K562 (cell line): ENCODE measurements at regions not wholly inside any gene's neighbourhood (a gene's known extent, or its start where the extent isn't known, plus 50 kb on each side); places are given as distances from the start of the nearest gene placed in this dataset.

Experiments used
- ATAC-seq: fragments of 200-7000 bp; cut with Tn5 transposase; 3 replicates; pipeline ENCODE4 v1.9.1; 2020; ENCODE audit warnings: moderate library complexity
- BruUV-seq: library from RNA; stranded (reverse); fragments of 400-500 nt; replicated peaks from 2 replicates; lab custom pipeline; 2021; lab: Mats Ljungman, UMichigan
- CTCF ChIA-PET: fragments of 300-600 bp; formaldehyde crosslinking; extraction: SDS; loops from one replicate; lab custom pipeline; 2021; ENCODE audit warnings: low intra/inter-chr PET ratio; lab: Yijun Ruan, JAX
- POLR2A ChIA-PET: fragments of 300-600, 350-650 bp; sonication (Branson Sonifier 250); formaldehyde crosslinking; extraction: SDS; loops from one replicate; lab custom pipeline; 2021; ENCODE audit warnings: antibody characterized with exemption, inconsistent platforms; lab: Yijun Ruan, JAX
- DNase-seq, 4 experiments: peaks; one replicate each; pipeline versions ENCODE4 v3.0.0 to v3.0.0-alpha.2; 2011 to 2018; ENCODE audit warnings: low spot score in 3 of 4, mixed read lengths in 3 of 4; ENCODE audit errors: extremely low read depth in 1 of 4
- FAIRE-seq: peaks from 2 replicates; lab custom pipeline; 2011; peaks lifted over from hg19 to GRCh38; lab: Jason Lieb, UNC
- H2AFZ ChIP-seq: 2 replicates; pipeline ENCODE4 v1.6.0; 2011; ENCODE audit warnings: low read depth, low read length, control low read depth, inconsistent platforms
- H3K27ac ChIP-seq: fragments of 200-600 bp; 3 replicates; pipeline ENCODE4 v1.8.0; 2011; ENCODE audit warnings: low read depth, mild to moderate bottlenecking, control low read depth, inconsistent platforms, low read length, moderate library complexity, mixed read lengths; ENCODE audit errors: extremely low read depth
- H3K27me3 ChIP-seq, 2 experiments: fragments of 300-600 bp in 1 of 2; 2 replicates in 1 of 2; 3 replicates in 1 of 2; pipeline versions ENCODE4 v1.6.0 to v1.8.0; 2011; ENCODE audit warnings: inconsistent platforms in 2 of 2, low read length in 2 of 2, mild to moderate bottlenecking in 1 of 2, mixed read lengths in 1 of 2, moderate library complexity in 1 of 2; ENCODE audit not compliant: control insufficient read depth in 2 of 2, insufficient read depth in 2 of 2
- H3K36me3 ChIP-seq: fragments of 300-600 bp; 3 replicates; pipeline ENCODE4 v1.8.0; 2011; ENCODE audit warnings: mild to moderate bottlenecking, low read length, inconsistent platforms; ENCODE audit not compliant: control insufficient read depth, insufficient read depth
- H3K4me1 ChIP-seq, 2 experiments: fragments of 200-600 bp in 1 of 2; replicated peaks in 1 of 2; 2 replicates in 1 of 2; 3 replicates in 1 of 2; pipeline versions ENCODE4 v1.5.1 to v1.8.0; 2011; ENCODE audit warnings: inconsistent platforms in 2 of 2, low read length in 2 of 2, mild to moderate bottlenecking in 1 of 2, mixed read lengths in 1 of 2, moderate library complexity in 1 of 2; ENCODE audit not compliant: control insufficient read depth in 2 of 2, insufficient read depth in 2 of 2
- H3K4me2 ChIP-seq: 2 replicates; pipeline ENCODE4 v1.6.1; 2011; ENCODE audit warnings: low read length, control low read depth, inconsistent platforms, mixed read lengths; ENCODE audit not compliant: insufficient read depth
- H3K4me3 ChIP-seq: fragments of 200-600 bp; sonication (generic), shearing (Covaris generic); 2 replicates; pipeline ENCODE4 v1.5.1; 2016; ENCODE audit warnings: control low read depth, inconsistent platforms
- H3K79me2 ChIP-seq: fragments of 200-600 bp; 3 replicates; pipeline ENCODE4 v1.8.0; 2011; ENCODE audit warnings: low read length, inconsistent platforms; ENCODE audit not compliant: control insufficient read depth, insufficient read depth
- H3K9ac ChIP-seq, 2 experiments: 2 replicates each; pipeline versions ENCODE4 v1.6.0 to v1.6.1; 2011; ENCODE audit warnings: low read depth in 2 of 2, low read length in 2 of 2, control low read depth in 1 of 2, inconsistent platforms in 1 of 2, mild to moderate bottlenecking in 1 of 2, mixed read lengths in 1 of 2; ENCODE audit not compliant: insufficient read depth in 1 of 2
- H3K9me1 ChIP-seq: one replicate; pipeline ENCODE4 v1.6.0; 2011; ENCODE audit warnings: inconsistent platforms, mild to moderate bottlenecking, low read length, moderate library complexity; ENCODE audit not compliant: control insufficient read depth, insufficient read depth
- H3K9me3 ChIP-seq: replicated peaks from 2 replicates; pipeline ENCODE4 v1.5.1; 2011; ENCODE audit warnings: low read depth, low read length, inconsistent platforms; ENCODE audit not compliant: control insufficient read depth, insufficient read depth
- H4K20me1 ChIP-seq: replicated peaks from 2 replicates; pipeline ENCODE4 v1.6.1; 2011; ENCODE audit warnings: low read length, inconsistent platforms, mixed read lengths; ENCODE audit not compliant: control insufficient read depth, insufficient read depth
- BMI1 ChIP-seq: fragments of 150-350 bp; IDR thresholded peaks from 2 replicates; pipeline ENCODE4 v1.6.1; 2014; ENCODE audit warnings: low read length
- EZH2 ChIP-seq: IDR thresholded peaks from 2 replicates; pipeline ENCODE4 v1.6.1; 2012; ENCODE audit warnings: low read depth, mild to moderate bottlenecking, inconsistent platforms, low read length, borderline replicate concordance
- HMBOX1 ChIP-seq: sonication (generic); IDR thresholded peaks from 2 replicates; pipeline ENCODE4 v1.6.1; 2016
- LEF1 ChIP-seq: fragments of 450-650 bp; IDR thresholded peaks from 2 replicates; pipeline ENCODE4 v1.6.1; 2016; ENCODE audit warnings: mild to moderate bottlenecking
- PCBP1 ChIP-seq: fragments of 200-400 bp; formaldehyde crosslinking; IDR thresholded peaks from 2 replicates; pipeline ENCODE4 v1.6.1; 2018; ENCODE audit warnings: mild to moderate bottlenecking, low read depth, low read length; ENCODE audit not compliant: poor library complexity, severe bottlenecking
- STAT5B ChIP-seq: fragments of 250-450 bp; sonication (Bioruptor Pico); IDR thresholded peaks from 2 replicates; pipeline ENCODE4 v1.8.0; 2021; ENCODE audit warnings: mild to moderate bottlenecking, inconsistent platforms
- UBTF ChIP-seq, 2 experiments: IDR thresholded peaks; 2 replicates each; pipeline ENCODE4 v1.6.1; 2012; ENCODE audit warnings: improper control_type of control experiment in 2 of 2, low read depth in 2 of 2, low read length in 2 of 2, borderline replicate concordance in 1 of 2
- ZKSCAN1 ChIP-seq: fragments of 150-350 bp; IDR thresholded peaks from 2 replicates; pipeline ENCODE4 v1.6.1; 2016; ENCODE audit warnings: low read depth, low read length
- ZNF449 ChIP-seq: fragments of 250-450 bp; sonication (Bioruptor Pico); IDR thresholded peaks from 2 replicates; pipeline ENCODE4 v1.8.0; 2022; ENCODE audit warnings: moderate library complexity, mild to moderate bottlenecking, inconsistent platforms
- ZNF584 ChIP-seq: fragments of 200-800 bp; sonication (Bioruptor generic); IDR thresholded peaks from 2 replicates; pipeline ENCODE4 v1.6.1; 2016; ENCODE audit warnings: low read depth, mild to moderate bottlenecking, missing genetic modification characterization, missing compliant biosample characterization
- WGBS: fragments of 100-300 bp; shearing (Covaris generic); methylation state at CpG from one replicate; pipeline ENCODE4 v1.1.6; 2016; ENCODE audit warnings: low coverage, mixed read lengths; ENCODE audit not compliant: insufficient coverage; ENCODE audit errors: missing lambda C conversion rate; 5-methylcytosine and 5-hydroxymethylcytosine counted together
- in situ Hi-C: fragments of 300-500 bp; cut with MboI; formaldehyde crosslinking; loops from 4 replicates; pipeline ENCODE4 v1.15.0; 2018; ENCODE audit warnings: inconsistent platforms, mixed read lengths
- intact Hi-C: fragments of 100-400 bp; cut with micrococcal nuclease; formaldehyde crosslinking; loops from 2 replicates; pipeline ENCODE4 v1.14.2; 2022

- WGBS: 0% methylated on average over 4 of the region's 4 CpGs
- no peak for DNase-seq
- no peaks in the 10 kb centered on the region for H3K27me3 ChIP-seq
- H2AFZ ChIP-seq: no peak overlapping the region
- FAIRE-seq: no peak
- in situ Hi-C loops: no loop called here
- H3K36me3 ChIP-seq: no peaks in the 10 kb centered on the region
- CTCF ChIA-PET: no interaction called here
- H3K27ac ChIP-seq: no peak overlapping the region
- H3K4me2 ChIP-seq: no peak overlapping the region
- ATAC-seq: no peak
- intact Hi-C loops: no loop called here
- H3K4me3 ChIP-seq: no peak overlapping the region
- no peaks in the 10 kb centered on the region for H3K79me2 ChIP-seq
- H4K20me1 ChIP-seq: no peaks in the 10 kb centered on the region
- no peak overlapping the region for H3K9ac ChIP-seq
- H3K9me1 ChIP-seq: no peaks in the 10 kb centered on the region
- no TSS peak for BruUV-seq
- H3K4me1 ChIP-seq: no peaks in the 10 kb centered on the region
- H3K9me3 ChIP-seq: no peaks in the 10 kb centered on the region
- POLR2A ChIA-PET: no interaction called here
- TF ChIP-seq HMBOX1 (no peak), BMI1 (no peak), PCBP1 (no peak), UBTF (IDR thresholded peaks at IDR 0.05; ENCODE audit: borderline replicate concordance in 1 of 2, low read depth in 2 of 2, low read length in 2 of 2) (no peak), EZH2 (no peak), LEF1 (no peak), ZNF584 (CRISPR knock-in tag) (no peak), ZKSCAN1 (no peak), ZNF449 (CRISPR knock-in tag) (no peak), STAT5B (CRISPR knock-in tag) (no peak)
Observed at GRCh38 chr4:176593943-176594342, 198.8 kb downstream of the VEGFC start.
